ENCODE measurements at regions not wholly inside any gene's neighbourhood (a gene's known extent, or its start where the extent isn't known, plus 50 kb on each side); places are given as distances from the start of the nearest gene placed in this dataset.

DNA sequence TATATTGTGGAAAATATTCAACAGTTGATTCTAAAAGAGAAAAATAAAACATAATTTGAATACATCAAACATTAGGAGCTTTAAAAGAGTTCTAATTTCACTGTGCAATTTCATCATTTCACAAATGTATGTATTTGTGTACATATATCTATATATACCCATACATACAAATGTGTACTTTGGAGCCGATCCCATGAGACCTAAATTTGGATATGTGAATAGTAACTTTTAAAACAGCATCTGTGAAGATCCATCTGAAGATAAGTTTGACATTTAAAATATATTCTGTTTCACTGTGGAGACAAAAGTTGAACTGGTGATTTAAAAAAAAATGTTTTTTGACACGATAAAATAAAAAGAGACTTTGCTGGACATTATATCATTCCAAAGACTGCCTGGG is 374.0 kb downstream of the TMA16 start:
- intact Hi-C loops (cut with DNase I), result no loop called here
- no peak for ATAC-seq
- no peak overlapping the region for H3K27ac ChIP-seq (ENCODE audit: low read length)
- no peaks in the 10 kb centered on the region for H3K27me3 ChIP-seq (ENCODE audit: control insufficient read depth, insufficient read depth)
- H3K4me3 ChIP-seq (ENCODE audit: low read length), result no peak overlapping the region
- no peaks in the 10 kb centered on the region for H3K9me3 ChIP-seq (ENCODE audit: control insufficient read depth, low read length)
- H3K4me1 ChIP-seq (ENCODE audit: control insufficient read depth, insufficient read depth, low read length), result no peaks in the 10 kb centered on the region
- WGBS, result 80% methylated on average over 2 of the region's 2 CpGs
- DNase-seq, result no peak

DNA sequence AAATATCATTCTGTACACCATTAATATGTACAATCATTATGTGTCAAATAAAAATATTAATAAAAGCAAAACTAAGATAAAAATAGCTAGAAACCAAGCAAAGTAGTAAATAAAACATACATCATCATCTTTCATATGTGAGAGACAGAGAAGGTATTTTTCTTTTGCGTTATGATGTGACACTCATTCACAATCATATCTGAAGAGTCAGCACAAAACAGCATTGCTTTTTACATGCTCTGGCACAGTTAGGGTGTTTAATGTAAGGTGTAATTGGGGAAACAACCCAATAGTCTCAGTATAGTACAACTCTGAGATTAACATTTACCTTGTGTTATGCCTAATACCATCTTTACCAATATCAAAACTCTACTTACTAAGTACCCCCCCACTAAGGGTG is 376.6 kb downstream of the TMA16 start:
- no peak overlapping the region for H3K27ac ChIP-seq (ENCODE audit: low read length)
- H3K9me3 ChIP-seq (ENCODE audit: control insufficient read depth, low read length), result no peaks in the 10 kb centered on the region
- intact Hi-C loops (cut with DNase I), result no loop called here
- no peaks in the 10 kb centered on the region for H3K27me3 ChIP-seq (ENCODE audit: control insufficient read depth, insufficient read depth)
- no peaks in the 10 kb centered on the region for H3K4me1 ChIP-seq (ENCODE audit: control insufficient read depth, insufficient read depth, low read length)
- WGBS, result 78% methylated on average over 1 of the region's 1 CpG
- DNase-seq (no peak), ATAC-seq (no peak)
- no peak overlapping the region for H3K4me3 ChIP-seq (ENCODE audit: low read length)

DNA sequence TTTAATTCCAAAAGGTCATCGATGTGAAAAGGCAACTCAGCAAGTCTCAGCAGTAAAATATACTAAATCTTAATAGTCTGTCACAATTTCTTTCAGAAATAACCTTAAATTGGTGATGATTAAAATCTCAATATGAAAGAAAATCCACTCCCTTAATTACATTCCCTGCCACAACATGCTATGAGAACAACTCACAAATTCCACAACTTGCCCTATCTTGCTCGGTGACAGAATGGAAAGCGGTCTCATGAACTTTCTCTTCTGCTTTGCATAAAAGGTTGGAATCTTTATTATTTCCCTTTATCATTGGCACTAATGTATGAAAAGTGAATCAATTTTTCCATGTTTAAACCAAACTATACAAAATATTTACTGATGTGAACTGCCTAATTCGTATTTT is 380.8 kb downstream of the TMA16 start:
- Histone ChIP-seq H3K9me3 (ENCODE audit: control insufficient read depth, low read length) (no peaks in the 10 kb centered on the region), H3K27ac (ENCODE audit: low read length) (no peak overlapping the region), H3K4me3 (ENCODE audit: low read length) (no peak overlapping the region), H3K4me1 (ENCODE audit: control insufficient read depth, insufficient read depth, low read length) (no peaks in the 10 kb centered on the region), H3K27me3 (ENCODE audit: control insufficient read depth, insufficient read depth) (no peaks in the 10 kb centered on the region)
- DNase-seq, result no peak
- ATAC-seq, result no peak
- intact Hi-C loops (cut with DNase I), result no loop called here
- 79% methylated on average over 4 of the region's 4 CpGs for WGBS

DNA sequence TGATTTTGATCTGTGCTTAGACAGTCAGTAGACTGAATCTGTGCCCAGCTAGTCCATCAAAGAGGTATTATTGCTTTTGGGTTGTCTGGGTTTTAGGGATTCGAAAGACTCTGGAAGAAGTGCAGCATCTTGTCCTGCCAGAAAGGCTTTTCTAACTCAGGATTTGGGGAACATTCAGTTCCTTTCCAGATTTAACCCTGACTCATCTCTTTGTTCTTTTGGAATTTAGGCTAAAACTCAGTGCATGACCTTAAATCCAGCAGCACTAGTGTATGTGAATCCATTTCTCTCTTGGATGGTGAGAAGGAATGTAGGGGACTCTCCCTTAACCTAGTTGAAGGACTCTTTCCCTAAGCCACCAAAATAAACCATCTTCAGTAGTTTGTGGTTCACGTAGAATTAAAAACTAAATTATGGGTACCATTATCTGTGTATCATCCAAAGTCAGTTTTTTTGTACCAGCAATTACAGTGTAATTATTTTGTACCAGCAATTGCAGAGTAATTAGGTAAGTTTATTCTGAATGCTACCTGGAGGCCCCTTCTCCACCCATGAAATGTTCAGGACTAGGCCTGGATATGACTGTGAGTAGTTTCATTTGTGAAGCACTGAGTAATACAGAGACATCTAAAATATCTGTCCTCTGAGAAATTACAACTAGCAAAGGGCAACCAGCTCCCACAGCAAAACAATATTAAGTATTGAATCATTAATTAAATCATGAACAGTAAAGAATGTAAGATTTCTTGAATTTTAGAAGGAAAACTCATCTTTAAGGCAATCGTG is 384.0 kb downstream of the TMA16 start:
- intact Hi-C loops (cut with DNase I), result no loop called here
- no peak for DNase-seq

DNA sequence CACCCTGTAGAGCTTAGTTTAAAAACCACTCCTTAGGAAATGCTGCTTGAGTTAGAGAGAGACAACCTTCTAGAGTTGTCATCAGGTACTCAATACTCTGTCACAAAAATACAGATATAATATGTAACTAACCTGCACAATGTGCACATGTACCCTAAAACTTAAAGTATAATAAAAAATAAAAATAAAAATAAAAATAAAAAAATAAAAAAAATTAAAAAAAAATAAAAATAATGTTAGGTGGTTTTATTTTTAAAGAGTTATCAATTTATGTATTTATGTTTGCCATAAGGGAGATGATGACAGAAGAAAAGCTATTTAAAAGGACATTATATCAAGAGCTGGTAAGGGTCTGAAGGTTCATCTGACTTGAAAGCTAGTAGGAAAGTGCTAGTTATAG is 397.9 kb downstream of the TMA16 start:
- intact Hi-C loops (cut with DNase I), result no loop called here
- no peak overlapping the region for H3K4me3 ChIP-seq (ENCODE audit: low read length)
- H3K27me3 ChIP-seq (ENCODE audit: control insufficient read depth, insufficient read depth), result no peaks in the 10 kb centered on the region
- ATAC-seq, result no peak
- H3K9me3 ChIP-seq (ENCODE audit: control insufficient read depth, low read length), result no peaks in the 10 kb centered on the region
- no peak for DNase-seq
- no peak overlapping the region for H3K27ac ChIP-seq (ENCODE audit: low read length)
- no peaks in the 10 kb centered on the region for H3K4me1 ChIP-seq (ENCODE audit: control insufficient read depth, insufficient read depth, low read length)

More for the DNA sequence above, 384.0 kb downstream of the TMA16 start:
- no peak overlapping the region for H3K4me3 ChIP-seq (ENCODE audit: low read length)
- ATAC-seq, result no peak
- H3K27ac ChIP-seq (ENCODE audit: low read length), result no peak overlapping the region
- H3K27me3 ChIP-seq (ENCODE audit: control insufficient read depth, insufficient read depth), result no peaks in the 10 kb centered on the region
- WGBS, result 81% methylated on average over 3 of the region's 3 CpGs
- H3K9me3 ChIP-seq (ENCODE audit: control insufficient read depth, low read length), result no peaks in the 10 kb centered on the region
- H3K4me1 ChIP-seq (ENCODE audit: control insufficient read depth, insufficient read depth, low read length), result no peaks in the 10 kb centered on the region

DNA sequence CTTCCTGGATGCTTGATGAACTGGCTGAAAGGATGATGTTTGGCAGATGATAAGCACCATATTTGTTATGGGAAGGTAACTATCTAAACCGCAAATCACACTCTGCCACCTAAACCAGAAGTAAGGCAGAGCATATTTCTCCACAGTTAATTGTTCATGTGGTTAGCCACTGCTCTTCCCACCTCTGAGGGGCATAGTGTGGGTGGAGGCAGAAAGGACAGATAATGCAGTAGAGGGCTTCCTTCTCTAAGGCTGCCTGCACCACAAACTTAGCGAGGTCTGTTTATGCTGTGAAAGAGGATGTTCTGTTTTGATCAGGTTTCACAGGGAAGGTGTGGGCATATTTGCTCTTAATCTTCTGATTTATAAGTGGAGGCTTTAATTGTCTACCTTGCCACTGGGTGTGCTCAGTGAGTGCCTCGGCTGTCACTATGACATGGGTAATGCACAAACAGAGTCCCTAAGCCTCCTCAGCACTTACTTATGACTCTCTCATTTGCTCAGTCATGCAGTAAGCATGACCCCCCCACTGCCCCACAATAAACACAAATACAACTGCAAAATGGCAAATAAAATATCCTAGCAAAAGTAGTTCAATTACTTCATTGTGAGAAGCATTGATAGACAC is 401.0 kb downstream of the TMA16 start:
- WGBS, result 61% methylated on average over 3 of the region's 3 CpGs
- no peaks in the 10 kb centered on the region for H3K27me3 ChIP-seq (ENCODE audit: control insufficient read depth, insufficient read depth)
- intact Hi-C loops (cut with DNase I), result no loop called here
- no peak overlapping the region for H3K27ac ChIP-seq (ENCODE audit: low read length)
- H3K9me3 ChIP-seq (ENCODE audit: control insufficient read depth, low read length), result no peaks in the 10 kb centered on the region
- no peaks in the 10 kb centered on the region for H3K4me1 ChIP-seq (ENCODE audit: control insufficient read depth, insufficient read depth, low read length)
- no peak for ATAC-seq
- H3K4me3 ChIP-seq (ENCODE audit: low read length), result no peak overlapping the region
- DNase-seq, result no peak

DNA sequence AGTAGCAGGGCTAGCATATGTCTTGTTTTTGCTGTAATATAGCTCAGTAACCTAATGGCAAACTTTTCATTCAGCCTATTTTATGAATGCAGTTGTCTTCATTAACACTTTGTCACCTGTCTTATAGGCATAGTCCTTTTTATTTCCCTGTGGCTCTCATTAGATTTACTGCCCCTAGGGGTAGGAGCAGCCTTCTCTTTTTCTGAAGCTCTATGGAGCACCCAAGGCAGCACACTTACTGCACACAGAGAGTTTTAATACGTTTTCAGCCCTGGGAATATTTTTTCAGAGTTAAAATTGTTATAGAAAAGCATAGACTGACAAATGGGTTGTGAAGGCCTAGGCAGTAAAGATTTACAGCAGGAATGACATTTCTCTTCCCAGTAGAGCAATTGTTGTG is 406.8 kb downstream of the TMA16 start:
- no peaks in the 10 kb centered on the region for H3K4me1 ChIP-seq (ENCODE audit: control insufficient read depth, insufficient read depth, low read length)
- H3K4me3 ChIP-seq (ENCODE audit: low read length), result no peak overlapping the region
- H3K27me3 ChIP-seq (ENCODE audit: control insufficient read depth, insufficient read depth), result no peaks in the 10 kb centered on the region
- ATAC-seq, result no peak
- H3K27ac ChIP-seq (ENCODE audit: low read length), result no peak overlapping the region
- H3K9me3 ChIP-seq (ENCODE audit: control insufficient read depth, low read length), result no peaks in the 10 kb centered on the region
- intact Hi-C loops (cut with DNase I), result no loop called here
- WGBS, result 31% methylated on average over 1 of the region's 1 CpG
- DNase-seq, result no peak

DNA sequence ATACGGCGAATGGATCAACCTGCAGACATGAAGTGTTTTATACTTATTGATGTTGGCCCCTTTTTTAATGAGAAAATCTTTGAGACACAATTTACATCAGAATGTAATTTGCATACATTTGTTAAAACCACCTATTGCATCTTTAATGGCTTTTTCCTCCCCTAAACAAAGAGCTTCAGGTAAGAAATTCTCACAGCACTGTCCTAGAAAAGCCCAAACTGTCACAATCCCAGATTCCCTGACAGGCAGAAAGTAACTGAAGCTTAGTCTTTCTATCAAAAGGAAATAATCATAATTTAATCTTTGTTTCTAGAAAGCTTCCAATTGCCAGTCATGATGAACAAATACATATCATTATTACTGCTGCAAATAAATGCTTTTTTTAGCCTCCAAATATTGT is 407.9 kb downstream of the TMA16 start:
- H3K27ac ChIP-seq (ENCODE audit: low read length), result no peak overlapping the region
- intact Hi-C loops (cut with DNase I), result no loop called here
- no peak overlapping the region for H3K4me3 ChIP-seq (ENCODE audit: low read length)
- 85% methylated on average over 2 of the region's 2 CpGs for WGBS
- no peaks in the 10 kb centered on the region for H3K27me3 ChIP-seq (ENCODE audit: control insufficient read depth, insufficient read depth)
- H3K9me3 ChIP-seq (ENCODE audit: control insufficient read depth, low read length), result no peaks in the 10 kb centered on the region
- H3K4me1 ChIP-seq (ENCODE audit: control insufficient read depth, insufficient read depth, low read length), result no peaks in the 10 kb centered on the region
- DNase-seq (no peak), ATAC-seq (no peak)

DNA sequence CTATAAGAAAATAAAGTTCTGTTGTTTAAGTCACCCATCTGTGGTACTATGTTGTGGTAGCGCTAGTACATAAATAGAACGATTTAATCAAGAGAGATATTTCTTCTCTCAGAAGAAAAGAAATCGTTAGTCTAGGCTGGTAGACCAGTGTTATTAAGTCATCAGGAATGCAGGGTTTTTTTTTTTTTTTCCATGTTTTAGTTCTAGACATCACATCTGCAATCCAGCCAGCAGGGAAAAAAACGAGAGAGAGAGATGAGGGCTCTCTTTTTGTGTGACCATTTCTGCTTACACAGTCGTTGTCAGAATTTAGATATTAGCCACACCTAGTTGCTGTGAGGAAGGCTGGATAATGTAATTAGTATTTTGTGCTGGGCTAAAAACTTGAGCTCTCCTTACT is 417.4 kb downstream of the TMA16 start:
- H3K4me3 ChIP-seq (ENCODE audit: low read length), result no peak overlapping the region
- no peaks in the 10 kb centered on the region for H3K27me3 ChIP-seq (ENCODE audit: control insufficient read depth, insufficient read depth)
- intact Hi-C loops (cut with DNase I), result no loop called here
- 56% methylated on average over 5 of the region's 5 CpGs for WGBS
- DNase-seq, result no peak
- H3K9me3 ChIP-seq (ENCODE audit: control insufficient read depth, low read length), result no peaks in the 10 kb centered on the region
- no peak overlapping the region for H3K27ac ChIP-seq (ENCODE audit: low read length)
- no peaks in the 10 kb centered on the region for H3K4me1 ChIP-seq (ENCODE audit: control insufficient read depth, insufficient read depth, low read length)
- ATAC-seq, result no peak

DNA sequence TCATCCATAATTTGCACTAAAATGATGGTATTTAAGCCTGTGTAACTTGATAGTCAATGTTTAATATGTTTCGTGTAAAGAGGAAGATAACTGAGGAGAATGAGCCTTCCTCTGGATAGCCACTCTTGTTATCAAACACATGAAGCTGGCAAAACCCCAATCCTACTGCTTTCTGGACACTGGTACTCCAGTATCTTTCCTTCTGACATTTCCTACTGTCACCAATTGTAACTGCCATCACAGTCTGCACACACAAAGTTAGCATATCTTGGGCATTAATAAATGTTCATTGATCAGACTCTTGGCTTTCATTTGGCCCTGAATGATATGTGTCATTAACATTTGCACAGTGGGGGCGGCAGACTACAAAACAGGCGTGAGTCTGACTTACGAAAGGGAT is 419.1 kb downstream of the TMA16 start:
- ATAC-seq, result no peak
- WGBS, result 48% methylated on average over 4 of the region's 4 CpGs

DNA sequence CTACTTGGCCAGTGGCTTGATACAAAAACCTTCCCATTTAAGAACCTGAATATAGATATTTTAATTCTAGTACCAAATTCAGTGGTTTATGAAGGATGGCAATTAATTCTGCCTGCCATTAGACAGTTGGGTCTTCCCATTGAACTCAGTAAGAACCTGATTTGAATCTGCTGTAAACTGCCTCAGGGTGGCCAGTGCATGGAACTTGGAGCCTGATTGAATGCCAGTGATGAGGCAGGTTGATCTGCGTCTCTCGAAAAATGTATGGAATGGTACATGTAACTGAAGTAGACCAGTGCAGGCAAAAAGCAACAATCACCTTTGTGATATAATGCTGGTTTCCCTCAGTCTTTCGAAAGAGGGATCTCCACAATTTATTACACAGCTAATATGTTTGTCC is 421.4 kb downstream of the TMA16 start:
- 88% methylated on average over 3 of the region's 3 CpGs for WGBS
- no peaks in the 10 kb centered on the region for H3K9me3 ChIP-seq (ENCODE audit: control insufficient read depth, low read length)
- H3K27ac ChIP-seq (ENCODE audit: low read length), result no peak overlapping the region
- DNase-seq (no peak), ATAC-seq (no peak)
- no peaks in the 10 kb centered on the region for H3K27me3 ChIP-seq (ENCODE audit: control insufficient read depth, insufficient read depth)
- no peaks in the 10 kb centered on the region for H3K4me1 ChIP-seq (ENCODE audit: control insufficient read depth, insufficient read depth, low read length)
- intact Hi-C loops (cut with DNase I), result no loop called here
- no peak overlapping the region for H3K4me3 ChIP-seq (ENCODE audit: low read length)

More for the DNA sequence above, 419.1 kb downstream of the TMA16 start:
- intact Hi-C loops (cut with DNase I), result no loop called here
- no peaks in the 10 kb centered on the region for H3K9me3 ChIP-seq (ENCODE audit: control insufficient read depth, low read length)
- no peak overlapping the region for H3K27ac ChIP-seq (ENCODE audit: low read length)
- no peaks in the 10 kb centered on the region for H3K27me3 ChIP-seq (ENCODE audit: control insufficient read depth, insufficient read depth)
- H3K4me3 ChIP-seq (ENCODE audit: low read length), result no peak overlapping the region
- DNase-seq, result no peak
- no peaks in the 10 kb centered on the region for H3K4me1 ChIP-seq (ENCODE audit: control insufficient read depth, insufficient read depth, low read length)
